22Rv1 (cell line): ENCODE measurements at regions not wholly inside any gene's neighbourhood (a gene's known extent, or its start where the extent isn't known, plus 50 kb on each side); places are given as distances from the start of the nearest gene placed in this dataset.

Source experiments
- H3K27ac ChIP-seq: fragments of 450-650 bp; 2 replicates; pipeline ENCODE4 v1.5.1; 2017
- CTCF ChIP-seq: fragments of 450-650 bp; IDR thresholded peaks from 2 replicates; pipeline ENCODE4 v1.5.1; 2017; ENCODE audit warnings: mild to moderate bottlenecking
- ZFX ChIP-seq: fragments of 450-650 bp; IDR thresholded peaks from 2 replicates; pipeline ENCODE4 v1.6.1; 2017; ENCODE audit warnings: antibody characterized with exemption, borderline replicate concordance

DNA sequence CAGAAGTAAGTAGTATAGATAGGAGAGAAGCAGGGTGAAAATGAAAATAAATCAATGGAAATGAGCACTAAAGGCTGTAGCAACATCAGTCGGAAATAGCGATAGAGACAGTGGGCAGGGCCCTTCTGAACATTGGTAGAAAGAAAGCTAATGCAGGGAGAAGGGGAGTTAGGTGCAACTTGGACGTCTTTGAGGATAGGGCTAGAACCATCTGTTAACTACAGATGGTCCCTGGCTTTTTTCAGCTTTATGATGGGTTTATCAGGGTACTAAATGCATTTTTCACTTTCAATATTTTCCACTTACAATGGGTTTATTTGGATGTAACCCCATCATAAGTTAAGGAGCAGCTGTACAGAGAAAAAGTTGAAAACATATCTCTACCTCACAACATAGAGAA lies 72.8 kb upstream of the CNR1 start:
- no peak overlapping the region for H3K27ac ChIP-seq
- TF ChIP-seq ZFX (no peak), CTCF (no peak)

DNA sequence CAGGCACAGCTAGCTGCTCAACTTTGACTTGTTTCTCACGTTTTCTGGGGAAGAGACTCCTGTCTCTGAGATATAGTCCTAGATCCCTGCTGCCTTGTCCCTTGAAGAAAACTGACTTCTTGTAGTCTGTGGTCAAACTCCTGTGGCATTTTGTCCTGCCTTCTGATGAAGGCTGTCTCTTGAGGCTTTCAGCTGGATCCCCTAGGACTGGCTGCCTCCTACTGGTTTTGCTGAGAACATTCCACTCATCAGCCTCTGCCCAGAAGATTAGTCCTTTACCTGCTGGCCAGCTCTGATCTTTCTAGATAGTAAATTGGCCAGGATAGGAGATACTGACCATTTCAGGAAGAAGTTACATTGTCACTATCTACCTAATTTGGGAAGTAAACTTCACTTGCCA lies 71.9 kb upstream of the CNR1 start:
- TF ChIP-seq ZFX: no peak
- peak; percentile 41 for TF ChIP-seq CTCF
- no peak overlapping the region for H3K27ac ChIP-seq

DNA sequence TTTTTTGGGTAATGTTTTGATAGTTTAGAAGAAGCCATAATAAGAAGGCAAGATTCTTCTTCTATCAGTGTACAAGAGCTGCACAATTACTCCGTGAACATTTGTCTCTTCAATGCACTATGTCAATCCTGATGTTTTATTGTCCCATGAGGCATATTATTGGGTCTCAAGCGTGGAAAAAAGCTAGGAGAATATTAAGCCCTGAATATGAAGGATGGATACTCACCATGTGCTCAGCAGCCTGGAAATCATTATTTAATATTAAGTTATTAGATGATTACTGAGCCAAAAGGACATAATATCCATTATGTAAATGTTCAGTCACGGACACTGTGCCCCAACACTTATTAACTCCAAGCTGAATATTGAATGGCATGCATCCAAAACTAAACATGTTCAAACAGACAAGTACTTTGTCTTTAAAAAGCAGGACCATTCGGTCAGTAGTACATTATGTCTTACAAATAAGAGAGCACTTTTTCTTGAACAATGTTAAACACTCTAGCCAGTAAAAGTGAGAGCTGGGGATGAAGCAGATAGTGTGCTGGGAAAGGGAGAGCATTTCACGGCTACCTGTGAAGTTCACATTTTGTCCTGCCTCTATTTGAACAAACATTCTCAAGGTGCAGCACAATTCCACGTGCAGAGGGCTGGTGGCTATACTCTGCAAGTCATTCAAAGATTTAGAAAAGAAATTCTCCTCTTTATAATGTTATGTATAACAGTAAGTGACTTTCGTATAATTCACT lies 70.6 kb upstream of the CNR1 start:
- TF ChIP-seq ZFX (no peak), CTCF (no peak)
- H3K27ac ChIP-seq: no peak overlapping the region

DNA sequence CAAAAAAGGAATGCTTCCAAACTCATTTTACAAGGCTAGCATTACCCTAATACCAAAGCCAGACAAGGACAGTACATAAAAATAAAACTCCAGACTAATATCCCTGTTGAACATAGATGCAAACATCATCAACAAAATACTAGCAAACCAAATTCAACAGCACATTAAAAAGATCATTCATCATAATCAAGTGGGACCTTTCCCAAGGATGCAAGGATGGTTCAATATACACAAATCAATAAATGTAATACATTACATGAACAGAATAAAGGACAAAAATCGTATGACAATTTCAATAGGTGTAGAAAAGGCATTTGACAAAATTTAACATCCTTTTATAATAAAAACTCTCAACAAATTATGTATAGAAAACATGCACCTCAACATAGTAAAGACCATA lies 66.6 kb upstream of the CNR1 start:
- no peak overlapping the region for H3K27ac ChIP-seq
- TF ChIP-seq CTCF (no peak), ZFX (no peak)

DNA sequence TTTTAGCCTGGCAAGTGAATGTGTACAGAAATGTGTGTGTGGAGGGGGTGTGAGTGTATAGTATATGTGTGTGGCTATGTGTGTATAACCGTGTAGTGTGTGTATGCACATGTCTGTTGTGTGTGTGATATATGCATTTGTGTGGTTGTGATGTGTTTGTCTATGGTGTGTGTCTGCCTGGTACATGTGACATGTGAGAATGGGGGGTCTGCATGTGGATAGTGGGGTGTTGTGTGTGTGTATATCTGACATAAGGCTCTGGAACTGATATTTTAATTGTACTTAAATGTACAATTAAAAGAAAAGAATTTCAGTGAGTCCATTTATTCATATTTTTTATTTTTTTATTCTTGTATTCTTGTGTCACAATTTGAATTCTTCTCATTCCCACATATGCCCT lies 57.2 kb upstream of the CNR1 start:
- no peak for TF ChIP-seq CTCF
- TF ChIP-seq ZFX: no peak
- no peak overlapping the region for H3K27ac ChIP-seq

- no peak overlapping the region for H3K27ac ChIP-seq
- TF ChIP-seq CTCF: no peak
- TF ChIP-seq ZFX: no peak
Observed at GRCh38 chr6:88220493-88220892, 54.3 kb upstream of the CNR1 start.

DNA sequence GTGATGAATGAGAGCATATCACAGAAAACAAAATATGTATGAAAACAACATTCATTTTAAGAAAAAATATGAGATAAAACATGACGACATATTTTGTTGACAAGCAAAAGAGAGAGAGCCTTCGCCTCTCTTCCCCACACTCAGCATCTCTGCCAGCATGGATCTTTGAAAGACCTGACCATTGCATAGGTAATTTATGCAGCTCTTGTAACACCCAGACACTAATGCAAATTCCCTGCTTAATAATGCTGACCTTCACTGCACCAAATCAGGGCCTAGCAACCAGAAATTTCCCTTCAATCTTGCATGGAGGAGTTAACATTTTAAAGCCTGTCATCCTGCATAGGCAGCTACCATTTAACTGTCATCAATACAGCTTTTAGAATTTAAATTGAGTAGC lies 50.0 kb upstream of the CNR1 start:
- no peak for TF ChIP-seq ZFX
- TF ChIP-seq CTCF: no peak
- H3K27ac ChIP-seq: no peak overlapping the region
